ENCODE measurements at regions not wholly inside any gene's neighbourhood (a gene's known extent, or its start where the extent isn't known, plus 50 kb on each side); places are given as distances from the start of the nearest gene placed in this dataset.
"Not testable (repeated sequence)": the region's sequence is repeated elsewhere in the genome, so short reads cannot be mapped to it uniquely, and the experiment has no call there.

GRCh38 chr4:186805917-186806316 lies 82.3 kb upstream of the FAT1 start:
- TF ChIP-seq, protein P1, sequence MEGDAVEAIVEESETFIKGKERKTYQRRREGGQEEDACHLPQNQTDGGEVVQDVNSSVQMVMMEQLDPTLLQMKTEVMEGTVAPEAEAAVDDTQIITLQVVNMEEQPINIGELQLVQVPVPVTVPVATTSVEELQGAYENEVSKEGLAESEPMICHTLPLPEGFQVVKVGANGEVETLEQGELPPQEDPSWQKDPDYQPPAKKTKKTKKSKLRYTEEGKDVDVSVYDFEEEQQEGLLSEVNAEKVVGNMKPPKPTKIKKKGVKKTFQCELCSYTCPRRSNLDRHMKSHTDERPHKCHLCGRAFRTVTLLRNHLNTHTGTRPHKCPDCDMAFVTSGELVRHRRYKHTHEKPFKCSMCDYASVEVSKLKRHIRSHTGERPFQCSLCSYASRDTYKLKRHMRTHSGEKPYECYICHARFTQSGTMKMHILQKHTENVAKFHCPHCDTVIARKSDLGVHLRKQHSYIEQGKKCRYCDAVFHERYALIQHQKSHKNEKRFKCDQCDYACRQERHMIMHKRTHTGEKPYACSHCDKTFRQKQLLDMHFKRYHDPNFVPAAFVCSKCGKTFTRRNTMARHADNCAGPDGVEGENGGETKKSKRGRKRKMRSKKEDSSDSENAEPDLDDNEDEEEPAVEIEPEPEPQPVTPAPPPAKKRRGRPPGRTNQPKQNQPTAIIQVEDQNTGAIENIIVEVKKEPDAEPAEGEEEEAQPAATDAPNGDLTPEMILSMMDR (IDR thresholded peaks at IDR 0.05; ENCODE audit: insufficient read depth, low read length, poor library complexity, severe bottlenecking): not testable (repeated sequence)
- TF ChIP-seq EZH2phosphoT487 (conservative IDR thresholded peaks at IDR 0.05; ENCODE audit: low read length): not testable (repeated sequence)

Data from SU-DHL-6 (cell line).